GM18868 (cell line): ENCODE measurements at regions not wholly inside any gene's neighbourhood (a gene's known extent, or its start where the extent isn't known, plus 50 kb on each side); places are given as distances from the start of the nearest gene placed in this dataset.

Experiments
- ATAC-seq: cut with Tn5 transposase; IDR thresholded peaks from one replicate; pipeline ENCODE4 v1.9.1; 2021; ENCODE audit warnings: mild to moderate bottlenecking, moderate library complexity; ENCODE audit not compliant: unreplicated experiment

DNA sequence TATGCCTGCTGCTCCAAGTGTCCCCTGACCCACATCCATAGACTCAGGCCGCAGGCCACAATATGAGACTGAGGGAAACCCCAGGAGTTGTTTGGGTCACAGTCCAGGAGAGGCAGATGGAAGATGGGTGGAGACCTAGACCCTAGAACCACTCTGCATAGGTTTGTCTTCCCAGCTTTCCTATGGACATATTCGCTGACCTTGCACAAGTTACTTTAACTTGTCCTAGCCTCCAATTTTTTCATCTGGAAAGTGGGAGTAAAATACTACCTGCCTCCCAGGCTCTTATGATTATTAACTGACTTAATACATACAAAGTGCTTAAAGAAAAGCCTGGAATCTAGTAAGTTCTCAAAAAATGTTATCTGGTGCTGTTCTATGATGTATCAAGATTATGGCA lies 157.1 kb upstream of the IFNG-AS1 start:
- ATAC-seq: no peak

DNA sequence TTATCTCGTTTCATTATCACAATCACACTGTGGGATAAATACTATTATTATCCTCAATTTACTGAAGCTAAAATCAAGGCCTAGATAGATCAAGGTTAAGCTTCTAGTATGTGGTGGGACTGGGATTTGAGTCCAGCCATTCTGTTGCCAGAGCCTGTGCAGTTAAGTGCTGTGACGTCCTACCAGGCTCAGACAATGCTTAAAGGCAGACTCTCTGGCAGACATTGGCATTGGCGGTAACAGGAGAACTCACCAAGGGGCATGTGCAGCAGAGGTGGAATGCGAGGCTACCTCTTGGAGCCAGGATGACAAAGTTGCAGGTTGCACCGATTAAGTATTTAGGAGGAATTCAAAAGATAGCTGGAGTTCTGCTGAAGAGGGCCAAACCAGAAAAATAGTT lies 155.6 kb upstream of the IFNG-AS1 start:
- ATAC-seq: no peak

DNA sequence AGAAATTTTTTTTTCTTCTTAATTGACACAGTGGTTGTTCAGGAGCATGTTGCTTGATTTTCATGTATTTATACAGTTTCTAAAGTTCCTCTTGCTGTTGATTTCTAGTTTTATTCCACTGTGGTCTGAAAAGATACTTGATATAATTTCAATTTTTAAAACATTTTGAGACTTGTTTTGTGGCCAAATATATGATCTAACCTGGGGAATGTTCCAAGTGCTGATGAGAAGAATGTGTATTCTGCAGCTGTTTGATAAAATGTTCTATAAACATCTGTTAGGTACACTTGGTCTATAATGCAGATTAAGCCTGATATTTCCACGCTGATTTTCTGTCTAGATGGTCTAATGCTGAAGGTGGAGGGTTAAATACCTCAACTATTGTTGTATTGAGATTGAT lies 151.4 kb upstream of the IFNG-AS1 start:
- ATAC-seq: no peak

DNA sequence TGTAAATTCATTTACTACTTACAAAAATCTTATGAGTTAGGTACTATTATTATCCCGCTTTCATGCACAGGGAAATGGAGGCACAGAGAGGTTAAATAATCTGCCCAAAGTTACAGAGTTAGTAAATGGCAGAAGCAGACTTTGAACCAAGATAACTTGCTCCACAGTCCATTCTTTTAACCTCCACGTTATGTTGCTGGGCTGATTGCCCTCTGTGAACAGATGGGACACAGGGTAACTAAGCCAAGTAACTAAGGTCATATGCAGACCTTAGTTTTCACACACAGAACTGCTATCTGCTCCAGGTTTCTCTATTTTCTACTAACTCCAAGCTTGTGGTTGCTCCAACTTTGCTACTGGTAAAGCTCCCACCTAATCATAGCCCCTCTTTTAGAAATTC lies 147.1 kb upstream of the IFNG-AS1 start:
- no peak for ATAC-seq

DNA sequence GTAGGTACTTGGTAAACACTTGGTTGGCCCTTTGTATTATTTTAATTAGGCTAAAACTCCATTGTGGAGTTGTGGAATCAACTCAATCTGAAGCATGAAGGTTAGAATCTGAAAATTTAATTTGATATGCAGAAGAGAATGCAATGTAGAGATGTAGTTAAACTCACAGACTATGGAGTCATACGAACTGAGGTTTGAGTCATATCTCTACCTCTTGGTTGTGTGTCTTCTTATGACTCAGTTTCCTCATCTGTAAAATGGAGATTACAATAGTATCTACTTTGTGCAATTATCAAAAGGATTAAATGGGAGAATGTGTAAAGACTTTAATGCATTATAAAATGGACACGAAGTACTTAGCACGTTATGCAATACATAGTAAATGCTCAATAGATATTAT lies 146.0 kb upstream of the IFNG-AS1 start:
- ATAC-seq: no peak

DNA sequence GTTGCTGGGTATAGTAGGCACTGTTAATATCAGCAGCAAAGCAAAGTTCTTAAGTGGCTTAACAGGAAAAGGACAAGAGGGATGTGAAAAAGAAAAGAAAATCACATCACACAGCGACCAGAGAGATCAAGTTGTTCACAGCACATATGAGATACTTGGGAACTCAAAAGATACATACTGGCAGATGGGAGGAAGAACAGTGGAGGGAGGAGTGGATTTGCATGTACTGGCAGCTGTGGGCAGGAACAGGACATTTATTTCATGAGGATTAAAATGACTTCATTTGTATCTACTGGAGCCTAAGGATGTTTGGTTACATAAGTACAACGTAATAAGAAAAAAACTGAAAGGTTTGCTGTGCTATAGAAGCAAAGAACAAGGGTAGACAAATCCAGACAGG lies 136.5 kb upstream of the IFNG-AS1 start:
- no peak for ATAC-seq

DNA sequence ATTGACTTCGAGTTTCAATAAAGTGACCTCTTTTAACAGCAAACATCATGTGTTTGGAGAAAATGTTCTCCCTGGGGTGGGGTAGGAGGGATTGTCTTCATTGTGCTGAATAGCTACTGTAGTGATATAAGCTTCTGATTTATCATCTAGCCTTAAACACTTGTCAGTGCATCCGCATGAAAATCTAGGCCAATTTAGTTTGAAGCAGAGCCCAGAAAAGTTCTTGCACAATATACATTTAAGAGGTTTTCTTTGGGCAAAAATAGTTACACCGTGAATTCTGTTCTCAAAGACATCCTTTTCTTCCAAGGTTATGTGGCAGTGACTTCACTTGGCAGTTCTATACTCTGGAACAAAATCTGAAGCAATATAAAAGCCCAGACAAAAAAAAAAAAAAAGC lies 136.0 kb upstream of the IFNG-AS1 start:
- no peak for ATAC-seq

DNA sequence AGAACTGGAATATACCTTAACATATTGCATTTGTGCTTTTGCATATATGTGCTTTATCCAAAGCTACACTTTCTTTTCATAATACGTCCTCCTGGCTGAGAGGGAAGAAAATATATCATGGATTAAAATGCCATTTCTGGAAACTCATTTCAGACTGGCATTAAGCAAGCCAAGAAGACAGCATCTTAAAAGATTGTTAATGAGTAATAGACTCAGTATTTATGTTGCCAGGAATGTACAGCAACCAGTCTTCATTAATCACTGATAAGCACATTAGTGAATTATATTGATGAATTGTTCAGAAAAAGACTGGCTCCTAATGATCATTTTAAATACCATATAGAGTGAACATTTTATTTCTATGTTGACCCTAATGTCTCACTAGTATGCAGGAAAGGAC lies 134.9 kb upstream of the IFNG-AS1 start:
- no peak for ATAC-seq

DNA sequence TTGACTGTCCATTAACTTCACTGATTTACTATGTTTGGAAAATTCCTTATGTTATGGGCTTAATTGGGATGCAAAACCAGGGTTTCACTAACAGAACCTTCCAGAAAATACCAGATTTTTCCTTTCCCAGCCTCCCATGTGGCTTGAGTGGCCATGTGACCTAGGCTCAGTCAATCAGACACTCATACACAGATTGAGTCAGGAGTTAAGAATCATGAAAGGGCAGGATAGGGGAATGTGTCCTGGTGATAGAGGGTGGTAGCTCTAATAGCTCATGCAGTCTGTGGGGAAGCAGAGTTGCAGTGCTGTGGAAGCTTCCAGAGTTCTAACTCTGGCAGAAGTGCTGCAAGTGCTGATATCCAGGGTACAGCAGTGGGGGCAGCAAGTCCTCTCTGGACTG lies 134.1 kb upstream of the IFNG-AS1 start:
- ATAC-seq: no peak

DNA sequence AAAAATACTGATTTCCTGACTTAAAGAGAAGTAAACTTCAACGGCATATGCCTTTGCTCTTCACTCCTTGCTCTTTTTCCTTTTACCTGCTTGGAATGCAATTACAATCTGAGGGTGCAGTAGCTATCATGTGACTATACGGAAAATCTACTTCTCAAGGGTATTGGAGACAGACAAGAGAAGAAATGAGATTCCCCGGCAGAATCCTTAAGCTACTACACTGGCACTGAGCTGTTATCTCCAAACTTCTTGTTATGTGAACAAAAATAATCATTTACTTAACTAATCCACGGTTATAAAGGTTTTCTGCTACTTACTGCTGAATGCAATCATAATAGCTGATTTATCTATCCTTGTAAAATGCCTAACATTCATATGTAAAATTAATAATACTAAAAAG lies 118.0 kb upstream of the IFNG-AS1 start:
- ATAC-seq: no peak

DNA sequence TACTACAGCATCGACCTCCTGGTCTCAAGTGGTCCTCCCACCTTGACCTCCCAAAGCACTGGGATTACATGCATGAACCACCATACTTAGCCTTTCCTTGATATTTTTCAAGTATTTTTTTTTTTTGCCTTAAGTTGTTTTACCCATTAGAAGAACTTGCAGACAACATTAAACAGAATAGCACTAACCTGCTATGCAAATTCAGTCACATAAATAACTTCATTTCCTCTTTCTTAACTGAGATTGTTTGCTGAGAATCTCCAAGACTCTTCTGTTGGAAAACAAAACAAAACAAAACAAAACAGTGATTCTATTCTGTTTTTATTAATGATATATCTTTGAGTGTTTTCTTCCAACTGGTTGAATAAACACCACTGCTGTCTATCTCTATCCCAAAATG lies 115.9 kb upstream of the IFNG-AS1 start:
- ATAC-seq: no peak

DNA sequence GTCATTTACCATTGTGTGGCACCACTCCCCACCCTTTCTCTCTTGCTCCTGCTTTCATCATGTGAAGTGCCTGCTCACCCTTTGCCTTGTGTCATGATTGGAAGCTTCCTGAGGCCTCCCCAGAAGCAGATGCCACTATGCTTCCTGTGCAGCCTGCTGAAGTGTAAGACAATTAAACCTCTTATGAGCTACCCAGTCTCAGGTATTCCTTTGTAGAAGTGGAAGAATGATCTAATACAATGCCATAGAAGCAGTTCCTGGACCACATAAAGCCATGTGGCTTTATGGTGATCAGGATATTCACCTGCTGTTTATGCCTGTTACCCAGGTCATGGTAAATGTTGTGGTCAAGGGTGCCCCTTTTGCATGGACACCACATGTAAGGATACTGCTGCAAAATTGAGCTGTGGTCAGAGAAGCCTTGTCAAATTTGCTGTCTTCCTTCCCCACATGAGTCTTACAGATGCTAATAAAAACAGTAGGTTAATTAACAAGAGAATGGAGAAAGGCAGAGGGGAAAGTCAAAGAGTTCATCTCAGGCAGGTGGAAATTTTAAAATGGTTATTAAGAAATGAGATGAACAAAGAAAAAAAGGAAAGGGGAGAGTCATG lies 112.8 kb upstream of the IFNG-AS1 start:
- ATAC-seq: no peak

DNA sequence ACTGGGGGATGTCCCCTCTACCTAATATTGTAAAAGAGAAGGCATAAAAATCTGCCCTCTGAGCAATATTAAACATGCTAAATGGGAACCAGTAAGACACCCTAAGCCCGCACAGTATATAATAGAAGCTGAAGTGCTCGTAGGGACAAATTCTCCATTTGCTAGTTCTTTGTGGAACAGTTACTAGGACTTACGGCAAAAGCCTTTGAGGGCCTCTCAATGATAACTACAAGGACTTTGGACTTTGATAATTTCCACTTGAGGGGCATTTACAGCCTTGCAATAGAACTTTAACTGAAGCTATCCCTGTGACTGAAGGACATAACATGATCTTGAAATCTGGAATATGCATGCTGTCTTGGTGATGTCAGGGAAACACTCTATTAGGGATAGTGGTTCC lies 111.5 kb upstream of the IFNG-AS1 start:
- no peak for ATAC-seq

DNA sequence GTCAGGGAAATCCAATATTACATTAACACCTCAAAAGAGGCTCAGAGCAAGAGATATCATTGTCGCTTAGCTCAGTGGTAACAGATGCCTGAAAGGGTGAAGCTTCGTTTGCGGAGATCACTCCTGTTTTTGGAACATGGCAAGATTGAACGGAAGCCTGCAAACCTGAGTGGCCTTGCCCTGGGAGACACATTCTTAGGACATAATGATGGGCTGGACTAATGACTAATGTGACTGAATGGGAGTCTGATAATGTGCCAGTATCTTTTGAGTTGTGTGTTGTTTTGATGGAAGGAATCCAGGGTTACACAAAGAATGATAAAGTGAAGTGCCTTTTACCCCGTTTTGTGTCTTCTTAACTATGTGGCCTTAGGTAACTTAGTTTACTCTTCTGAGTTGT lies 109.3 kb upstream of the IFNG-AS1 start:
- ATAC-seq: no peak

DNA sequence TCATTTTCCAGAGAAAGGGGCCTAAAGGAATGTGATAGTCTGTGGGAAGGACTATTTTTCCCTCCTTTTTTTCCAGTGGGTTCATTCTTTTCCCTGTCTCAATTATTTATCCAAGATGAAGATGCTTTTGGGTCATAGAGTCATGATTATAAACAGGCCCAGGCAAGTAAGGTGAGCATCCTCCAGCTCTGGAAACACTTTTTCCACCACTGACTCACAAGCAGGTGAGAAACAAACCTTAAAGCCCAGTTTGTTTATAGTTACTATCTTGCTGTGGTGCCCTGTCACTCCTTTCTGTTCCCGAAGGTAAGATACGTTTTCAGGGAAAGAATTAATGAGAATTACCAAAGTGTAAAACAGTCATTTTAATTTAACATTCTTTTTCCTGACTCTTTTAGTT lies 107.7 kb upstream of the IFNG-AS1 start:
- no peak for ATAC-seq

DNA sequence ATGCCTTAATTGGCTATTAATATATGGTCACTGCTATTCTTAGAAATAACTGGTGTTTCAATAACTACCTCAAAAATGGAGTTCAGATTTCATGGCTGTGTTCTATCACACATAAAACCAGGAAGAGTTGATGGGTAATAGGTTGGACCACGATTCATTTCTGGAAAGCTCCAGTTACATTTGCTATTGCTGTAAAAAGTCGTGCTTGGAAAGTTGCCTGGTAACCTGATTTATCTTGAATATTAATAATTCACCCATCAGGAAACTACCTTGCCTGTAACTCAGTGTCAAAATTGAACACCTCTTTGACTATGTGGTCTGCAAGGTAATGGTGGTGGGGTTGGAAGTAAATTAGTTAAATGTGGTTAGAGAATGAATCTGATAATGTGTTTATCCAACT lies 104.7 kb upstream of the IFNG-AS1 start:
- ATAC-seq: no peak

DNA sequence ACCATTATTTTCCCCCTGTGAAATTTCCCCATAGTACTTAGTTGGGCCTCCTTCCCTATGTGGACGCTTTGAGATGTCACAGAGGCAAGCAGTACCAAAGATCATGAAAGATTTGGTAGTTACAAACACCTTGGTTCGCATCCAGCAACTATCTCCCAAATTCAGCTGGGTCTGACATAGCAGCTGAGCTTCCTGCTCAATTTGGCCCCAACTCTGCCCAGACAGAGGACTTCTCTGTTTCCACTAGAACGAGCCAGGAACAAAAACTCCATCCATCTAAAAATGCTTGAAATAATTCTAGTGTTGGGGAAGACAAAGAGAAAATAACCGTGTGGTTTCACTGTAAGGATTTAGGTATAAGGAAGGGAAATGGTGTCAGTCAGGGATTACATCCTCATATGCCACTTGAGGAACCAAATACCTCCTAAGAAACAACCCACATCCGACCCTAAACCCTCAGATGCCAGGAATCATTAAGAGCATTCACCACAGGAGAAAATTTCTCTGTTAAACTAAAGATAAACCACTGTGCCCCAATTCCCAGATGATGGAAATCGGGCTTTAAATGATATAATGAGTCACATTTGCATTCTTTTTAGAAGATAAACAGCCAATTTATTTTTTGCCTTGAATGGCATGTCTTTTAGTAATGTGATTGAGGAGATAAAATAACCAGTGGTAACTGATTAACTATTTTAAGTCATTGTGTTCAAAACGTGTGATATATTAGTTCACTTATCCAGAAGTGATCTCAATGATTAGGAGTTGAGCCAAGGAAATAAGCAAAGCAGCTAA lies 103.7 kb upstream of the IFNG-AS1 start:
- ATAC-seq: no peak

DNA sequence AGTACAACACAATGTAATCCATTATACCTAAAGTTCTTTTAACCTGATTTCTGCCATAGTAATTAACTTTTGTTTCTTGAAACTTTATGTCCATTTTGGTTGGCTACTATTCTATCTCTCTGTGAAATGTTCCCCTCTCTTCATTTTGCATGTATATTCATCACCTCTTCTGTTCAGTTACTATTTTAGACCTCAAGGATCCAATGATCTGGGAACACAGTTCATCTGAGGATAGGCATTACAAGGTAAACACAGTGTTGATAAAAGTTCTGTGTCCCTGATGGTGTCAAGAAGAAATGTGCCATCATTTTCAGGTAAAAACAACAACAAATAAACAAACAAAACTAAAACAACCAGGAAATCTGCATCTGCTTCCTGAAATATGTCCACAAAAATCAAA lies 102.2 kb upstream of the IFNG-AS1 start:
- no peak for ATAC-seq

DNA sequence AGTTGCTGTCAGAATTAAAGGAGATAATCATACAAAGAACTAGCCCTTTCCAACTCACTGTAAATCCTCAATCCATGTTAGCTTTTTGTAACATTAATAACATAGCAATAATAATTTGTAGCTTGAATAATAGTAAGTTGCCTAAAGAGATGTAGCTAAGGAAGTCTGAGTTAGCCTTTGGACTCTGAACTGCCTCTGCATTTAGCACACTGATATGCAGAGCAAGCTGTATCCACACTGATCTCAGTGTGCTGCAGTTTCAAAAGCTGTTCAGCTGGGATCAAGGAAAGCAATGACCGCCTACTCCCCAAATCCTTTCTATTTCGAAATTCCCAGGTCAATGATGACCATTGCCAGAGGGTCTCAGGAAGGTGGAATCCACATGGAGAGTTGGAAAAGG lies 99.3 kb upstream of the IFNG-AS1 start:
- ATAC-seq: no peak

DNA sequence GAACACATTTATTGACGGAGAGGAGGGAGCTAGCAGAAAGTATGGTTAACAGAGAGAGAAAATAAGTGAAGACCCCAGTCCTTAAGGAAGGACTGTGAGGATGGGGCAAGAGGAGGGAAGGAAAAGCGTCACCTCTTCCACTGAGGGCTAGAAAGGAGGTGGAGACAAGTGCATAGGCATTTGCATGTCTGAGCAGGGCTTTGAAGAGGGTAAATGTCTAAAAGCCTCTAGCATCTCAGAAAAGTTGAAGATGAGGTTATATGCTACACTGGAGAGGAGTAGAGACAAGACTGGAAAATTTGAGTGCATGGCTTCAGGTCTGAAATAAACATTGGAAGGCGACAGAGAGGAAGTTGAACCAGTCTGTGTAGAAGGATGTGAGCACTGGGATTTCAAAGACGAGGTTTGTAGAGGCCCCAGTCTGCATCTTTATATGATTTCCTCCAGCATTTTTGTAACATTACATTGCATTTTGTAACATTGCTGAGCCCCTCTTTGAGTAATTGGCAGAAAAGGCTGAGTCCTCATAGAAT lies 98.5 kb upstream of the IFNG-AS1 start:
- no peak for ATAC-seq

DNA sequence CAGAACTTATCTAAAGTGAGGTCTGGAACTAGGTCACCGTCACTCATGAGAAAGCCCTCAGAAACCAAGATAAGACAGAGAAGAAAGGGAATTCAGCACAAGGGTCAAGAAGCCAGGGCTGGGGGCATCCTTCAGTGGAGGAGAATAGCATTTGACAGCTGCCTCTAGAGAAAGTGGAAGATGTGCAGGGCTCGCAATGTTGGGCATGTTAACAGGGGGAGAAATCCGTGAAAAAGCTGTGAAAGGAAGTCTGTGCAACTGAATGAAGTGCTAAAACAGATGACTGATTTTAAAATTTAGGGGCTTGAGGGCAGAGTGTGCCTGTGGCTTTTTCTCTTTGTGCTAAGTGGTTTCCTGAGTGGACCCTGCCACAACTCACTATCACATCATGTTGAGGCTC lies 97.7 kb upstream of the IFNG-AS1 start:
- ATAC-seq: no peak

DNA sequence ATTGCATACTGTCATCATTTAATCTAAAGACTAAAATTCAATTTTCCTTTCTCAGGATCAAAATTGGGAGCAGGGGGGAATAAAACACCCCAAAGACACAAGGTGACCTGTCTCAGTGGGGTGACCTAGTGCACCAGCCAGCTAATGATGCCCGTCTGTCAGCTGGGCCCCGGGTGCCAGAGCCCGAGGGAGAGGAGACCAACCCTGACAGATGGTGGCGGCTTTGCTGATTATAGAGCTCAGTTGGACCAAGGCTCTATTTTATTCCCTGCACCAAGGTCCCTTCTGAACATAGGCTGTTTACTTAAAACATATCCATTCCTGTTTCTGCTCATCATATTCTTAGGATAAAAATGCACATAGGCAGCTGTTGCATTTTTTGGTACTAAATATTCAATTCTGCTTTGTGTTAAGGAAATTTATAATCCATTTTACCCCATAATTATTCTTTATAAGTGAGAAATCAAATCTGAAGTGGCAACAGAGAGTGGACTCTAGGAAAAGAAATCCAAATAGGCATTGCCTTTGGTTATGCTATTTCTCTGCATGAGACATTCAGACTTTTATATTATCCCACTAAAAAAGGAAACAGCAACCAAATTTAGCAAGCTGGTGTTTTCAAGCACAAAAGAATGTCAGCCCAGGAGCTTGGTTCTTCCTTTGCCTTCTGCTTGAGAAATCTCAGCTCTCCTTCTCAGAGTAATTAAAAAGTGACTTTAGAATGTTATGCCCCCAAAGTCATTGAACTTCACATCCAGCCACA lies 96.8 kb upstream of the IFNG-AS1 start:
- ATAC-seq: no peak
